B cell (primary cell): ENCODE measurements at regions not wholly inside any gene's neighbourhood (a gene's known extent, or its start where the extent isn't known, plus 50 kb on each side); places are given as distances from the start of the nearest gene placed in this dataset.
A peak's percentile ranks its signal among the peaks of the same experiment; 100 is the strongest.
"Not testable (repeated sequence)": the region's sequence is repeated elsewhere in the genome, so short reads cannot be mapped to it uniquely, and the experiment has no call there.

Experiments
- ATAC-seq: fragments of 200-7000 bp; cut with Tn5 transposase; one replicate; pipeline ENCODE4 v1.10.0; 2021; ENCODE audit warnings: low read depth, mild to moderate bottlenecking, moderate number of reproducible peaks, moderate library complexity
- CTCF ChIA-PET: fragments of 350-600 bp; sonication (Branson Sonifier 250); formaldehyde crosslinking; loops from one replicate; lab custom pipeline; 2021; ENCODE audit warnings: antibody characterized with exemption, inconsistent platforms; lab: Charles Lee
- POLR2A ChIA-PET: fragments of 350-600 bp; sonication (Branson Sonifier 250); formaldehyde crosslinking; loops from one replicate; lab custom pipeline; 2021; ENCODE audit warnings: antibody characterized with exemption; lab: Charles Lee
- DNase-seq: peaks from one replicate; pipeline ENCODE4 v3.0.0; 2013
- H2AFZ ChIP-seq: 2 replicates; pipeline ENCODE4 v1.6.1; 2012; ENCODE audit warnings: mild to moderate bottlenecking, low read depth, low read length; ENCODE audit not compliant: insufficient read depth, poor library complexity, severe bottlenecking
- H3K27ac ChIP-seq, 2 donors: 1 replicate in 1 of 2; 2 replicates in 1 of 2; pipeline ENCODE4 v1.5.1; 2012 to 2013; ENCODE audit warnings: low read length in 2 of 2, mild to moderate bottlenecking in 2 of 2, moderate library complexity in 1 of 2
- H3K27me3 ChIP-seq, 4 experiments: fragments of 200-600 bp in 1 of 4; sonication (generic) in 1 of 4; replicated peaks in 1 of 4; 1 replicate in 2 of 4; 2 replicates in 2 of 4; pipeline versions ENCODE4 v1.6.1 to v1.7.0; 2013 to 2016; ENCODE audit warnings: low read length in 3 of 4, mild to moderate bottlenecking in 2 of 4, mixed read lengths in 1 of 4, moderate library complexity in 1 of 4; ENCODE audit not compliant: insufficient read depth in 4 of 4, control insufficient read depth in 3 of 4; ENCODE audit errors: control extremely low read depth in 1 of 4
- H3K36me3 ChIP-seq, 2 experiments: replicated peaks in 1 of 2; 1 replicate in 1 of 2; 2 replicates in 1 of 2; pipeline versions ENCODE4 v1.6.1 to v1.7.1; 2013; ENCODE audit warnings: low read length in 1 of 2; ENCODE audit not compliant: insufficient read depth in 2 of 2, control insufficient read depth in 1 of 2; ENCODE audit errors: control extremely low read depth in 1 of 2, extremely low read depth in 1 of 2
- H3K4me1 ChIP-seq, 2 donors: fragments of 200-600 bp in 1 of 2; sonication (generic) in 1 of 2; 1 replicate in 1 of 2; 2 replicates in 1 of 2; pipeline versions ENCODE4 v1.5.1 to v1.6.1; 2013 to 2017; ENCODE audit warnings: low read length in 2 of 2; ENCODE audit not compliant: control insufficient read depth in 2 of 2, insufficient read depth in 2 of 2
- H3K4me2 ChIP-seq: replicated peaks from 2 replicates; pipeline ENCODE3; 2012; ENCODE audit warnings: mild to moderate bottlenecking, low read depth, low read length; ENCODE audit not compliant: poor library complexity, severe bottlenecking
- H3K4me3 ChIP-seq, 5 experiments: fragments of 200-600 bp in 1 of 5; sonication (generic) in 1 of 5; 1 replicate in 3 of 5; 2 replicates in 2 of 5; pipeline versions ENCODE4 v1.5.1 to v1.7.0; 2011 to 2016; ENCODE audit warnings: low read length in 4 of 5, mild to moderate bottlenecking in 4 of 5, low read depth in 2 of 5, control low read depth in 1 of 5, moderate library complexity in 1 of 5; ENCODE audit not compliant: insufficient read depth in 1 of 5; ENCODE audit errors: control extremely low read depth in 1 of 5, extremely low read depth in 1 of 5
- H3K79me2 ChIP-seq: fragments of 200-600 bp; sonication (generic); one replicate; pipeline ENCODE4 v1.6.0; 2016; ENCODE audit warnings: low read length; ENCODE audit not compliant: control insufficient read depth, insufficient read depth
- H3K9ac ChIP-seq: fragments of 200-600 bp; sonication (generic); 2 replicates; pipeline ENCODE4 v1.6.1; 2017; ENCODE audit warnings: mild to moderate bottlenecking, low read length, moderate library complexity
- H3K9me3 ChIP-seq, 3 donors: one replicate each; pipeline versions ENCODE4 v1.6.1 to v1.7.1; 2013; ENCODE audit warnings: low read length in 2 of 3; ENCODE audit not compliant: control insufficient read depth in 2 of 3, insufficient read depth in 1 of 3; ENCODE audit errors: control extremely low read depth in 1 of 3
- H4K20me1 ChIP-seq: 2 replicates; pipeline ENCODE4 v1.6.0; 2012; ENCODE audit warnings: mild to moderate bottlenecking, low read length; ENCODE audit not compliant: insufficient read depth, control insufficient read depth, poor library complexity, severe bottlenecking
- H3K27ac Mint-ChIP-seq: one replicate; pipeline ENCODE4 v1.8.0; 2021; ENCODE audit warnings: mixed read lengths
- H3K27me3 Mint-ChIP-seq: one replicate; pipeline ENCODE4 v1.8.0; 2021; ENCODE audit warnings: mixed read lengths
- H3K4me1 Mint-ChIP-seq: one replicate; pipeline ENCODE4 v1.8.0; 2021; ENCODE audit warnings: mixed read lengths
- H3K4me3 Mint-ChIP-seq: one replicate; pipeline ENCODE4 v1.8.0; 2021; ENCODE audit warnings: mixed read lengths
- H3K9me3 Mint-ChIP-seq: one replicate; pipeline ENCODE4 v1.8.0; 2022; ENCODE audit warnings: mixed read lengths; ENCODE audit not compliant: insufficient read depth
- CTCF ChIP-seq: fragments of 200-600 bp; IDR thresholded peaks from one replicate; pipeline ENCODE4 v1.8.0; 2022; ENCODE audit warnings: antibody characterized with exemption, mild to moderate bottlenecking
- EZH2 ChIP-seq: IDR thresholded peaks from 2 replicates; pipeline ENCODE4 v1.6.1; 2012; ENCODE audit warnings: borderline replicate concordance, low read depth, mild to moderate bottlenecking, moderate library complexity, low read length; ENCODE audit not compliant: insufficient read depth, poor library complexity, severe bottlenecking
- WGBS: methylation state at CpG from one replicate; pipeline ENCODE4 v1.1.5; 2013; ENCODE audit warnings: missing lambda C conversion rate; ENCODE audit not compliant: insufficient coverage; 5-methylcytosine and 5-hydroxymethylcytosine counted together
- intact Hi-C: fragments of 100-400 bp; cut with micrococcal nuclease; formaldehyde crosslinking; loops from one replicate; pipeline ENCODE4 v1.10.0; 2022

GRCh38 chr4:101694403-101694802 lies 96.1 kb upstream of the BANK1 start:
- not testable (repeated sequence) for H3K27me3 Mint-ChIP-seq, H3K9me3 ChIP-seq, DNase-seq, H3K79me2 ChIP-seq, H2AFZ ChIP-seq, H3K9me3 Mint-ChIP-seq, H3K27me3 ChIP-seq, H4K20me1 ChIP-seq, H3K36me3 ChIP-seq
- peak overlapping the region; percentile 20 for H3K4me3 Mint-ChIP-seq
- H3K4me1 ChIP-seq, result peaks cover 42 to 43% of the 10 kb centered on the region in 2 donors
- peak overlapping the region; percentile 52 for H3K9ac ChIP-seq
- peak overlapping the region; percentile 68 for H3K4me2 ChIP-seq
- peak overlapping the region; percentile 54 for H3K27ac Mint-ChIP-seq
- WGBS, result 33% methylated on average over 4 of the region's 5 CpGs
- ChIA-PET POLR2A (interaction anchor here (0.6 to 1.0 kb wide), 2 partner anchors 324 to 347 kb away, joined by 3 to 5 read pairs; partner anchors contain the start of gene PPP3CA), CTCF (interaction anchor here (0.5 to 1.3 kb wide), 2 partner anchors 36 to 552 kb away, joined by 3 to 5 read pairs; no protein-coding TSS in a partner anchor)
- H3K4me1 Mint-ChIP-seq, result peaks cover 68% of the 10 kb centered on the region
- intact Hi-C loops, result loop anchor here (2.0 to 10.0 kb wide), 2 partner anchors 14 to 170 kb away; no protein-coding TSS in a partner anchor
- H3K27ac ChIP-seq, result peak overlapping the region; percentile 59 to 65
- ATAC-seq, result peak; percentile 22
- peak overlapping the region in 3 of 5 experiments; percentile 13 to 41 (median 16) for H3K4me3 ChIP-seq

- no CpG with 5 or more reads among the region's 6 CpGs for WGBS
Observed at GRCh38 chr4:101693842-101694398, 96.6 kb upstream of the BANK1 start.

More at GRCh38 chr4:101693842-101694398, 96.6 kb upstream of the BANK1 start:
- peaks cover 67% of the 10 kb centered on the region for H3K4me1 Mint-ChIP-seq
- Histone ChIP-seq H3K4me3 (peak overlapping the region in 3 of 5 experiments; percentile 13 to 41 (median 16)), H4K20me1 (no peaks in the 10 kb centered on the region), H3K4me1 (peaks cover 39 to 41% of the 10 kb centered on the region in 2 donors), H3K9ac (peak overlapping the region; percentile 52), H3K36me3 (no peaks in the 10 kb centered on the region), H3K4me2 (peak overlapping the region; percentile 68), H2AFZ (peak overlapping the region; percentile 43), H3K27me3 (no peaks in the 10 kb centered on the region), H3K27ac (peak overlapping the region; percentile 59 to 65), H3K79me2 (no peaks in the 10 kb centered on the region), H3K9me3 (peaks cover 0 to 1% (median 0%) of the 10 kb centered on the region in 3 donors)
- peak overlapping the region; percentile 79 for H3K4me3 Mint-ChIP-seq
- ChIA-PET POLR2A (interaction anchor here (0.6 to 1.0 kb wide), 2 partner anchors 323 to 346 kb away, joined by 3 to 5 read pairs; partner anchors contain the start of gene PPP3CA), CTCF (interaction anchor here (1.3 kb wide), 1 partner anchor 36 kb away, joined by 5 read pairs; no protein-coding TSS in a partner anchor)
- ATAC-seq (peak; percentile 71), DNase-seq (peak; percentile 61)
- H3K9me3 Mint-ChIP-seq, result no peaks in the 10 kb centered on the region
- H3K27me3 Mint-ChIP-seq, result no peaks in the 10 kb centered on the region
- TF ChIP-seq EZH2 (no peak), CTCF (no peak)
- H3K27ac Mint-ChIP-seq, result peak overlapping the region; percentile 87
- intact Hi-C loops, result loop anchor here (2.0 to 10.0 kb wide), 2 partner anchors 15 to 169 kb away; no protein-coding TSS in a partner anchor
